Keratinocyte (primary cell): ENCODE measurements at regions not wholly inside any gene's neighbourhood (a gene's known extent, or its start where the extent isn't known, plus 50 kb on each side); places are given as distances from the start of the nearest gene placed in this dataset.

Experiments used
- CTCF ChIP-seq, 3 experiments: IDR thresholded peaks in 1 of 3; conservative IDR thresholded peaks in 1 of 3; optimal IDR thresholded peaks in 1 of 3; 2 replicates in 2 of 3; 3 replicates in 1 of 3; pipeline versions ENCODE3 to v1.5.1; 2011; ENCODE audit warnings: low read length in 3 of 3, mild to moderate bottlenecking in 3 of 3, moderate library complexity in 2 of 3, control low read depth in 1 of 3, inconsistent platforms in 1 of 3; ENCODE audit not compliant: insufficient read depth in 2 of 3; ENCODE audit errors: extremely low read depth in 1 of 3
- EZH2 ChIP-seq: IDR thresholded peaks from one replicate; pipeline ENCODE4 v1.6.1; 2012; ENCODE audit warnings: inconsistent platforms, mild to moderate bottlenecking, low read length, moderate library complexity

- no peak for TF ChIP-seq CTCF (optimal IDR thresholded peaks at IDR 0.05 in 1 of 3, IDR thresholded peaks at IDR 0.05 in 1 of 3, conservative IDR thresholded peaks at IDR 0.05 in 1 of 3; ENCODE audit: extremely low read depth in 1 of 3, insufficient read depth in 2 of 3, low read length in 3 of 3)
- TF ChIP-seq EZH2: no peak
These were observed 80.0 kb upstream of the FUT9 start for GRCh38 chr6:95935736-95936135.
